ENCODE measurements at regions not wholly inside any gene's neighbourhood (a gene's known extent, or its start where the extent isn't known, plus 50 kb on each side); places are given as distances from the start of the nearest gene placed in this dataset.

GRCh38 chr17:71461498-71462169, 659.2 kb upstream of the SOX9 start:
- no peak overlapping the region for H3K4me3 Mint-ChIP-seq
- DNase-seq (ENCODE audit: low spot score in 2 of 2) (no peak), ATAC-seq (replicated peaks; ENCODE audit: extremely low read depth, poor library complexity, severe bottlenecking) (no peak)
- H3K4me1 Mint-ChIP-seq: no peaks in the 10 kb centered on the region
- H3K27me3 Mint-ChIP-seq: no peaks in the 10 kb centered on the region
- no peak overlapping the region for H3K27ac Mint-ChIP-seq (ENCODE audit: low read depth)
- peaks cover 12% of the 10 kb centered on the region for H3K9me3 Mint-ChIP-seq
- H3K36me3 Mint-ChIP-seq (ENCODE audit: insufficient read depth): no peaks in the 10 kb centered on the region

GRCh38 chr17:71464241-71464640, 656.6 kb upstream of the SOX9 start:
- Mint-ChIP-seq H3K4me1 (no peaks in the 10 kb centered on the region), H3K27me3 (no peaks in the 10 kb centered on the region), H3K27ac (ENCODE audit: low read depth) (no peak overlapping the region), H3K4me3 (no peak overlapping the region), H3K36me3 (ENCODE audit: insufficient read depth) (no peaks in the 10 kb centered on the region), H3K9me3 (peaks cover 12% of the 10 kb centered on the region)
- DNase-seq (ENCODE audit: low spot score in 2 of 2) (no peak), ATAC-seq (replicated peaks; ENCODE audit: extremely low read depth, poor library complexity, severe bottlenecking) (no peak)

GRCh38 chr17:71464751-71465150, 656.1 kb upstream of the SOX9 start:
- H3K9me3 Mint-ChIP-seq: peaks cover 8% of the 10 kb centered on the region
- no peaks in the 10 kb centered on the region for H3K27me3 Mint-ChIP-seq
- H3K4me3 Mint-ChIP-seq: no peak overlapping the region
- ATAC-seq (replicated peaks; ENCODE audit: extremely low read depth, poor library complexity, severe bottlenecking): no peak
- DNase-seq (ENCODE audit: low spot score in 2 of 2): no peak
- no peaks in the 10 kb centered on the region for H3K4me1 Mint-ChIP-seq
- no peaks in the 10 kb centered on the region for H3K36me3 Mint-ChIP-seq (ENCODE audit: insufficient read depth)
- H3K27ac Mint-ChIP-seq (ENCODE audit: low read depth): no peak overlapping the region

- H3K27ac Mint-ChIP-seq (ENCODE audit: low read depth): no peak overlapping the region
- H3K27me3 Mint-ChIP-seq: no peaks in the 10 kb centered on the region
- ATAC-seq (replicated peaks; ENCODE audit: extremely low read depth, poor library complexity, severe bottlenecking) (no peak), DNase-seq (ENCODE audit: low spot score in 2 of 2) (no peak)
- H3K9me3 Mint-ChIP-seq: no peaks in the 10 kb centered on the region
- H3K4me1 Mint-ChIP-seq: no peaks in the 10 kb centered on the region
- H3K4me3 Mint-ChIP-seq: no peak overlapping the region
- H3K36me3 Mint-ChIP-seq (ENCODE audit: insufficient read depth): no peaks in the 10 kb centered on the region
Measured at GRCh38 chr17:71467719-71468118, 653.1 kb upstream of the SOX9 start.

GRCh38 chr17:71470062-71470461, 650.8 kb upstream of the SOX9 start:
- ATAC-seq (replicated peaks; ENCODE audit: extremely low read depth, poor library complexity, severe bottlenecking) (no peak), DNase-seq (ENCODE audit: low spot score in 2 of 2) (no peak)
- no peak overlapping the region for H3K4me3 Mint-ChIP-seq
- no peak overlapping the region for H3K27ac Mint-ChIP-seq (ENCODE audit: low read depth)
- no peaks in the 10 kb centered on the region for H3K9me3 Mint-ChIP-seq
- no peaks in the 10 kb centered on the region for H3K27me3 Mint-ChIP-seq
- H3K36me3 Mint-ChIP-seq (ENCODE audit: insufficient read depth): no peaks in the 10 kb centered on the region
- no peaks in the 10 kb centered on the region for H3K4me1 Mint-ChIP-seq

GRCh38 chr17:71472809-71473789, 647.7 kb upstream of the SOX9 start:
- H3K4me3 Mint-ChIP-seq: no peak overlapping the region
- H3K27ac Mint-ChIP-seq (ENCODE audit: low read depth): no peak overlapping the region
- no peaks in the 10 kb centered on the region for H3K27me3 Mint-ChIP-seq
- no peak for DNase-seq (ENCODE audit: low spot score in 2 of 2)
- H3K4me1 Mint-ChIP-seq: no peaks in the 10 kb centered on the region
- H3K9me3 Mint-ChIP-seq: peaks cover 2% of the 10 kb centered on the region
- peaks cover 2% of the 10 kb centered on the region for H3K36me3 Mint-ChIP-seq (ENCODE audit: insufficient read depth)
- no peak for ATAC-seq (replicated peaks; ENCODE audit: extremely low read depth, poor library complexity, severe bottlenecking)

GRCh38 chr17:71477356-71477755, 643.5 kb upstream of the SOX9 start:
- Mint-ChIP-seq H3K27me3 (no peaks in the 10 kb centered on the region), H3K4me1 (no peaks in the 10 kb centered on the region), H3K9me3 (peaks cover 5% of the 10 kb centered on the region), H3K4me3 (no peak overlapping the region), H3K27ac (ENCODE audit: low read depth) (no peak overlapping the region), H3K36me3 (ENCODE audit: insufficient read depth) (peaks cover 2% of the 10 kb centered on the region)
- DNase-seq (ENCODE audit: low spot score in 2 of 2) (no peak), ATAC-seq (replicated peaks; ENCODE audit: extremely low read depth, poor library complexity, severe bottlenecking) (no peak)

GRCh38 chr17:71480099-71480498, 640.7 kb upstream of the SOX9 start:
- no peak overlapping the region for H3K27ac Mint-ChIP-seq (ENCODE audit: low read depth)
- no peaks in the 10 kb centered on the region for H3K27me3 Mint-ChIP-seq

GRCh38 chr17:71482625-71483024, 638.2 kb upstream of the SOX9 start:
- Mint-ChIP-seq H3K36me3 (ENCODE audit: insufficient read depth) (no peaks in the 10 kb centered on the region), H3K27ac (ENCODE audit: low read depth) (no peak overlapping the region), H3K27me3 (no peaks in the 10 kb centered on the region), H3K4me3 (no peak overlapping the region), H3K4me1 (no peaks in the 10 kb centered on the region), H3K9me3 (peaks cover 5% of the 10 kb centered on the region)
- no peak for ATAC-seq (replicated peaks; ENCODE audit: extremely low read depth, poor library complexity, severe bottlenecking)
- DNase-seq (ENCODE audit: low spot score in 2 of 2): no peak

More at GRCh38 chr17:71480099-71480498, 640.7 kb upstream of the SOX9 start:
- H3K9me3 Mint-ChIP-seq: peaks cover 5% of the 10 kb centered on the region
- DNase-seq (ENCODE audit: low spot score in 2 of 2) (no peak), ATAC-seq (replicated peaks; ENCODE audit: extremely low read depth, poor library complexity, severe bottlenecking) (no peak)
- peaks cover 2% of the 10 kb centered on the region for H3K36me3 Mint-ChIP-seq (ENCODE audit: insufficient read depth)
- H3K4me1 Mint-ChIP-seq: no peaks in the 10 kb centered on the region
- H3K4me3 Mint-ChIP-seq: no peak overlapping the region

GRCh38 chr17:71484546-71484945, 636.3 kb upstream of the SOX9 start:
- no peak for ATAC-seq (replicated peaks; ENCODE audit: extremely low read depth, poor library complexity, severe bottlenecking)
- DNase-seq (ENCODE audit: low spot score in 2 of 2): no peak
- Mint-ChIP-seq H3K9me3 (no peaks in the 10 kb centered on the region), H3K4me1 (no peaks in the 10 kb centered on the region), H3K36me3 (ENCODE audit: insufficient read depth) (no peaks in the 10 kb centered on the region), H3K27me3 (no peaks in the 10 kb centered on the region), H3K27ac (ENCODE audit: low read depth) (no peak overlapping the region), H3K4me3 (no peak overlapping the region)

- no peak for DNase-seq (ENCODE audit: low spot score in 2 of 2)
- no peak overlapping the region for H3K27ac Mint-ChIP-seq (ENCODE audit: low read depth)
- no peak for ATAC-seq (replicated peaks; ENCODE audit: extremely low read depth, poor library complexity, severe bottlenecking)
- no peaks in the 10 kb centered on the region for H3K36me3 Mint-ChIP-seq (ENCODE audit: insufficient read depth)
- H3K9me3 Mint-ChIP-seq: no peaks in the 10 kb centered on the region
- no peaks in the 10 kb centered on the region for H3K27me3 Mint-ChIP-seq
- H3K4me1 Mint-ChIP-seq: no peaks in the 10 kb centered on the region
- no peak overlapping the region for H3K4me3 Mint-ChIP-seq
Measured at GRCh38 chr17:71485426-71485825, 635.4 kb upstream of the SOX9 start.

- Mint-ChIP-seq H3K4me3 (no peak overlapping the region), H3K27me3 (no peaks in the 10 kb centered on the region), H3K4me1 (no peaks in the 10 kb centered on the region), H3K36me3 (ENCODE audit: insufficient read depth) (no peaks in the 10 kb centered on the region), H3K9me3 (no peaks in the 10 kb centered on the region), H3K27ac (ENCODE audit: low read depth) (no peak overlapping the region)
- DNase-seq (ENCODE audit: low spot score in 2 of 2) (no peak), ATAC-seq (replicated peaks; ENCODE audit: extremely low read depth, poor library complexity, severe bottlenecking) (no peak)
Measured at GRCh38 chr17:71486261-71486660, 634.6 kb upstream of the SOX9 start.

GRCh38 chr17:71488851-71489250, 632.0 kb upstream of the SOX9 start:
- Mint-ChIP-seq H3K9me3 (no peaks in the 10 kb centered on the region), H3K4me1 (no peaks in the 10 kb centered on the region)
- no peak for ATAC-seq (replicated peaks; ENCODE audit: extremely low read depth, poor library complexity, severe bottlenecking)

More at GRCh38 chr17:71488851-71489250, 632.0 kb upstream of the SOX9 start:
- no peak for DNase-seq (ENCODE audit: low spot score in 2 of 2)
- Mint-ChIP-seq H3K4me3 (no peak overlapping the region), H3K36me3 (ENCODE audit: insufficient read depth) (no peaks in the 10 kb centered on the region), H3K27me3 (no peaks in the 10 kb centered on the region), H3K27ac (ENCODE audit: low read depth) (no peak overlapping the region)
